K562 (cell line): ENCODE measurements at regions not wholly inside any gene's neighbourhood (a gene's known extent, or its start where the extent isn't known, plus 50 kb on each side); places are given as distances from the start of the nearest gene placed in this dataset.

Source experiments
- EP300 ChIP-seq: IDR thresholded peaks from 2 replicates; pipeline ENCODE4 v1.6.1; 2012; ENCODE audit warnings: low read length, improper control_type of control experiment
- ETV5 ChIP-seq: sonication (generic); formaldehyde crosslinking; IDR thresholded peaks from 2 replicates; pipeline ENCODE4 v1.4.0; 2020; ENCODE audit warnings: low read depth, mild to moderate bottlenecking, missing genetic modification reagents
- ILK ChIP-seq: fragments of 450-650 bp; IDR thresholded peaks from 2 replicates; pipeline ENCODE4 v1.6.1; 2016; ENCODE audit warnings: missing genetic modification characterization, low read depth, mild to moderate bottlenecking, missing compliant biosample characterization, moderate library complexity, borderline replicate concordance
- JUND ChIP-seq, 2 experiments: IDR thresholded peaks; 2 replicates in 1 of 2; 3 replicates in 1 of 2; pipeline ENCODE4 v1.6.1; 2011; ENCODE audit warnings: borderline replicate concordance in 2 of 2, low read depth in 2 of 2, low read length in 2 of 2, improper control_type of control experiment in 1 of 2, missing biosample characterization in 1 of 2, missing genetic modification characterization in 1 of 2, missing genetic modification reagents in 1 of 2
- KLF16 ChIP-seq: IDR thresholded peaks from 2 replicates; pipeline ENCODE4 v1.6.1; 2016; ENCODE audit warnings: antibody characterized with exemption
- NEUROD1 ChIP-seq: fragments of 150-350 bp; IDR thresholded peaks from 2 replicates; pipeline ENCODE4 v1.6.1; 2014; ENCODE audit warnings: borderline replicate concordance, low read length, low read depth; ENCODE audit not compliant: partially characterized antibody
- RREB1 ChIP-seq: fragments of 250-450 bp; sonication (Bioruptor Pico); IDR thresholded peaks from 2 replicates; pipeline ENCODE4 v1.4.0; 2020
- XRCC3 ChIP-seq: fragments of 450-650 bp; IDR thresholded peaks from 2 replicates; pipeline ENCODE4 v1.6.1; 2017; ENCODE audit warnings: mild to moderate bottlenecking, moderate library complexity
- ZBTB40 ChIP-seq, 2 experiments: fragments of 450-650 bp in 1 of 2; sonication (generic) in 1 of 2; formaldehyde crosslinking in 1 of 2; IDR thresholded peaks; 2 replicates each; pipeline versions ENCODE4 v1.7.1 to v1.9.0; 2016 to 2022; ENCODE audit warnings: inconsistent platforms in 1 of 2, mild to moderate bottlenecking in 1 of 2, missing genetic modification reagents in 1 of 2
- ZFP1 ChIP-seq: fragments of 450-650 bp; formaldehyde crosslinking; IDR thresholded peaks from 2 replicates; pipeline ENCODE4 v1.4.0; 2020; ENCODE audit warnings: mild to moderate bottlenecking, mixed read lengths
- ZFX ChIP-seq: sonication (generic); formaldehyde crosslinking; IDR thresholded peaks from 2 replicates; pipeline ENCODE4 v1.8.0; 2022; ENCODE audit warnings: mild to moderate bottlenecking, missing genetic modification reagents, moderate library complexity
- ZNF76 ChIP-seq: fragments of 250-450 bp; sonication (Bioruptor Pico); IDR thresholded peaks from 2 replicates; pipeline ENCODE4 v1.4.0; 2020; ENCODE audit warnings: mild to moderate bottlenecking, moderate library complexity, borderline replicate concordance

GRCh38 chr7:138226001-138226476 lies 149.8 kb downstream of the AKR1D1 start (continued):
- TF ChIP-seq ZBTB40 (IDR thresholded peaks at IDR 0.05) (0 out of 2 replicates have a peak, but pooled peaks have one; percentile 53), ZBTB40 (CRISPR knock-in tag; IDR thresholded peaks at IDR 0.05) (no peak), ILK (tag) (no peak), XRCC3 (no peak), RREB1 (CRISPR knock-in tag) (peak; percentile 86; the same call in 1 of the 2 replicates), EP300 (peak; percentile 42; the same call in 1 of the 2 replicates), KLF16 (no peak), JUND (IDR thresholded peaks at IDR 0.05; ENCODE audit: borderline replicate concordance, low read depth, low read length) (peak; percentile 49; the same call in 1 of the 2 replicates), JUND (tag; IDR thresholded peaks at IDR 0.05; ENCODE audit: borderline replicate concordance, low read depth, low read length) (peak; percentile 51; the same call in 1 of the 3 replicates), NEUROD1 (no peak), ETV5 (CRISPR knock-in tag) (peak; percentile 84; the same call in 1 of the 2 replicates), ZFX (no peak), ZNF76 (CRISPR knock-in tag) (0 out of 2 replicates have a peak, but pooled peaks have one; percentile 24), ZFP1 (CRISPR knock-in tag) (no peak)
